G401.6 (cell line): ENCODE measurements at regions not wholly inside any gene's neighbourhood (a gene's known extent, or its start where the extent isn't known, plus 50 kb on each side); places are given as distances from the start of the nearest gene placed in this dataset.

Source experiments
- FAIRE-seq: peaks from 2 replicates; lab custom pipeline; 2012; peaks lifted over from hg19 to GRCh38; lab: Jason Lieb, UNC

DNA sequence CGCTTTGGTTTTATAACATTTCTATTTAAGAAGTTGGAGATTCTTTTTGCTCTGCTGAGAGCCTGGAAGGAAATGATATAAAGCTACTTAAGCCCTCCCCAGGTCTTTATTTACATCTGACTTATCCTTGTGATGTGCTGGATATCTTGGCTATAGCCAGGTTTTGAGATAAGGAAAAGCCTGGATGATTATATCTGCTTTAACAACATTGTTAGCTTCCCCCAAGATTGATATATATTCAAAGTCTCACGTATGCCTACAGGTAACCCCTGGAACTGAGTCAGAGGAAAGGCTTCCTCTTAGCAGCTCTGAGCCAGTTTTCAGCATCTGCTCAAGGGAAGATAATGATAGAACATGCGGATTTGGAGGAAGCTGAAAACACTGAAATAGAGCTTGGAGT, 61.5 kb upstream of the CRBN start:
- no peak for FAIRE-seq

DNA sequence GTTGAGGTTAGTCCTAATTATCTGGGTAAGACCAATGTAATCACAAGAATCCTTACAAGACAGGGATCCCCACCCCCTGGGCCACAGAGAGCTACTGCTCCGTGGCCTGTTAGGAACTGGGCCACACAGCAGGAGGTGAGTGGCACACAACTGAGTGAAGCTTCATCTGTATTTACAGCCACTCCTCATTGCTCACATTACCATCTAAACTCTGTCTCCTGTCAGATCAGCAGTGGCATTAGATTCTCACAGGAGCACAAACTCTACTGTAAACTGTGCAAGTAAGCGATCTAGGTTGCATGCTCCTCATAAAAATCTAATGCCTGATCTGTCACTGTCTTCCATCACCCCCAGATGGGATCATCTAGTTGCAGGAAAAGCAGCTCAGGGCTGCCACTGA, 58.5 kb upstream of the CRBN start:
- no peak for FAIRE-seq

DNA sequence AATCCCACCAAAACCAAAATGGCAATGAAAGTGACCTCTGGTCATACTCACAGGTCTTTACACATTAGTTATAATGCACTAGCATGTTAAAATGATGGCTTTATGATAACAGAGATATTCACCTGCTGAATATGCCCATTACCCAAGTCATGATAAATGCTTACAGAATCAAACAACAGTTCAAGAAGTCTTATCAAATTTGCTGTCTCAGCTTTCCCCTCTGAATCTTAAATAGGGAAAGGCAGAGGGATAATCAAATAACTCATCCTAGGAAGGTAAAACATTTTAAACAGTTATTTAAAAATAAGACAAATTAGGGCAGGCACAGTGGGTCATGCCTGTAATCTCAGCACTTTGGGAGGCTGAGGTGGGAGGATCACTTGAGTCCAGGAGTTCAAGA, 52.8 kb upstream of the CRBN start:
- FAIRE-seq, result no peak
